Activated naive CD4-positive, alpha-beta T cell treated with anti-CD3 and anti-CD28 coated beads, Interleukin-2, amount 50 U/mL, for 24 hours (primary cell): ENCODE measurements at regions not wholly inside any gene's neighbourhood (a gene's known extent, or its start where the extent isn't known, plus 50 kb on each side); places are given as distances from the start of the nearest gene placed in this dataset.

Source experiments
- H3K27ac Mint-ChIP-seq: one replicate; pipeline ENCODE4 v1.8.0; 2021; ENCODE audit warnings: mild to moderate bottlenecking, mixed read lengths
- H3K27me3 Mint-ChIP-seq: one replicate; pipeline ENCODE4 v1.8.0; 2021; ENCODE audit warnings: mixed read lengths
- H3K36me3 Mint-ChIP-seq: one replicate; pipeline ENCODE4 v1.8.0; 2021; ENCODE audit warnings: mixed read lengths
- H3K4me1 Mint-ChIP-seq: one replicate; pipeline ENCODE4 v1.8.0; 2021; ENCODE audit warnings: mixed read lengths
- H3K4me3 Mint-ChIP-seq: one replicate; pipeline ENCODE4 v1.8.0; 2021; ENCODE audit warnings: mild to moderate bottlenecking, mixed read lengths
- H3K9me3 Mint-ChIP-seq: one replicate; pipeline ENCODE4 v1.8.0; 2021; ENCODE audit warnings: mixed read lengths

GRCh38 chr6:12474167-12475140 is 184.3 kb downstream of the EDN1 start:
- Mint-ChIP-seq H3K27me3 (peaks cover 11% of the 10 kb centered on the region), H3K4me1 (no peaks in the 10 kb centered on the region), H3K36me3 (no peaks in the 10 kb centered on the region), H3K4me3 (no peak overlapping the region), H3K9me3 (no peaks in the 10 kb centered on the region), H3K27ac (no peak overlapping the region)

- H3K27me3 Mint-ChIP-seq = peaks cover 6% of the 10 kb centered on the region
- no peaks in the 10 kb centered on the region for H3K9me3 Mint-ChIP-seq
- H3K4me1 Mint-ChIP-seq = no peaks in the 10 kb centered on the region
- no peak overlapping the region for H3K27ac Mint-ChIP-seq
- no peak overlapping the region for H3K4me3 Mint-ChIP-seq
- H3K36me3 Mint-ChIP-seq = no peaks in the 10 kb centered on the region
Measured at GRCh38 chr6:12476484-12476883, 186.3 kb downstream of the EDN1 start.

- Mint-ChIP-seq H3K27me3 (peaks cover 4% of the 10 kb centered on the region), H3K4me3 (no peak overlapping the region), H3K4me1 (no peaks in the 10 kb centered on the region), H3K27ac (no peak overlapping the region), H3K36me3 (no peaks in the 10 kb centered on the region), H3K9me3 (no peaks in the 10 kb centered on the region)
Measured at GRCh38 chr6:12477616-12478015, 187.5 kb downstream of the EDN1 start.

- Mint-ChIP-seq H3K36me3 (no peaks in the 10 kb centered on the region), H3K9me3 (no peaks in the 10 kb centered on the region), H3K27ac (no peak overlapping the region), H3K4me1 (peaks cover 8% of the 10 kb centered on the region), H3K4me3 (no peak overlapping the region), H3K27me3 (peaks cover 4% of the 10 kb centered on the region)
Measured at GRCh38 chr6:12478921-12479320, 188.8 kb downstream of the EDN1 start.

GRCh38 chr6:12479451-12479850 is 189.3 kb downstream of the EDN1 start:
- H3K9me3 Mint-ChIP-seq = no peaks in the 10 kb centered on the region

GRCh38 chr6:12479881-12480280 is 189.7 kb downstream of the EDN1 start:
- peaks cover 3% of the 10 kb centered on the region for H3K27me3 Mint-ChIP-seq
- no peak overlapping the region for H3K4me3 Mint-ChIP-seq
- no peaks in the 10 kb centered on the region for H3K9me3 Mint-ChIP-seq
- H3K36me3 Mint-ChIP-seq = no peaks in the 10 kb centered on the region
- no peak overlapping the region for H3K27ac Mint-ChIP-seq
- peaks cover 8% of the 10 kb centered on the region for H3K4me1 Mint-ChIP-seq

More at GRCh38 chr6:12479451-12479850, 189.3 kb downstream of the EDN1 start:
- Mint-ChIP-seq H3K4me3 (no peak overlapping the region), H3K36me3 (no peaks in the 10 kb centered on the region), H3K27me3 (peaks cover 4% of the 10 kb centered on the region), H3K4me1 (peaks cover 8% of the 10 kb centered on the region), H3K27ac (no peak overlapping the region)

- H3K4me1 Mint-ChIP-seq = peaks cover 8% of the 10 kb centered on the region
- peaks cover 2% of the 10 kb centered on the region for H3K27me3 Mint-ChIP-seq
- H3K27ac Mint-ChIP-seq = no peak overlapping the region
- H3K9me3 Mint-ChIP-seq = no peaks in the 10 kb centered on the region
- H3K36me3 Mint-ChIP-seq = no peaks in the 10 kb centered on the region
- H3K4me3 Mint-ChIP-seq = no peak overlapping the region
Measured at GRCh38 chr6:12480379-12480778, 190.2 kb downstream of the EDN1 start.

GRCh38 chr6:12481292-12481691 is 191.1 kb downstream of the EDN1 start:
- no peak overlapping the region for H3K4me3 Mint-ChIP-seq
- H3K36me3 Mint-ChIP-seq = no peaks in the 10 kb centered on the region
- H3K27ac Mint-ChIP-seq = no peak overlapping the region
- H3K9me3 Mint-ChIP-seq = no peaks in the 10 kb centered on the region
- H3K4me1 Mint-ChIP-seq = peaks cover 8% of the 10 kb centered on the region
- peaks cover 1% of the 10 kb centered on the region for H3K27me3 Mint-ChIP-seq

- no peaks in the 10 kb centered on the region for H3K9me3 Mint-ChIP-seq
- no peak overlapping the region for H3K4me3 Mint-ChIP-seq
- no peaks in the 10 kb centered on the region for H3K36me3 Mint-ChIP-seq
- peaks cover 8% of the 10 kb centered on the region for H3K4me1 Mint-ChIP-seq
- H3K27me3 Mint-ChIP-seq = peaks cover 3% of the 10 kb centered on the region
- H3K27ac Mint-ChIP-seq = no peak overlapping the region
Measured at GRCh38 chr6:12481850-12482249, 191.7 kb downstream of the EDN1 start.

GRCh38 chr6:12482386-12483375 is 192.5 kb downstream of the EDN1 start:
- H3K4me1 Mint-ChIP-seq = peaks cover 8% of the 10 kb centered on the region
- H3K27ac Mint-ChIP-seq = no peak overlapping the region
- H3K4me3 Mint-ChIP-seq = peak overlapping the region; percentile 59
- no peaks in the 10 kb centered on the region for H3K36me3 Mint-ChIP-seq
- peaks cover 2% of the 10 kb centered on the region for H3K27me3 Mint-ChIP-seq
- no peaks in the 10 kb centered on the region for H3K9me3 Mint-ChIP-seq

- Mint-ChIP-seq H3K36me3 (no peaks in the 10 kb centered on the region), H3K4me1 (peaks cover 8% of the 10 kb centered on the region), H3K27ac (no peak overlapping the region), H3K27me3 (peaks cover 4% of the 10 kb centered on the region), H3K4me3 (peak overlapping the region; percentile 59), H3K9me3 (no peaks in the 10 kb centered on the region)
Measured at GRCh38 chr6:12483712-12484111, 193.6 kb downstream of the EDN1 start.

- H3K27ac Mint-ChIP-seq = no peak overlapping the region
- H3K4me1 Mint-ChIP-seq = peaks cover 8% of the 10 kb centered on the region
- H3K4me3 Mint-ChIP-seq = no peak overlapping the region
- peaks cover 4% of the 10 kb centered on the region for H3K27me3 Mint-ChIP-seq
- H3K36me3 Mint-ChIP-seq = no peaks in the 10 kb centered on the region
- H3K9me3 Mint-ChIP-seq = no peaks in the 10 kb centered on the region
Measured at GRCh38 chr6:12484519-12484918, 194.4 kb downstream of the EDN1 start.

GRCh38 chr6:12485226-12485764 is 195.1 kb downstream of the EDN1 start:
- peaks cover 8% of the 10 kb centered on the region for H3K4me1 Mint-ChIP-seq
- no peak overlapping the region for H3K27ac Mint-ChIP-seq
- no peaks in the 10 kb centered on the region for H3K9me3 Mint-ChIP-seq
- no peaks in the 10 kb centered on the region for H3K36me3 Mint-ChIP-seq
- peaks cover 4% of the 10 kb centered on the region for H3K27me3 Mint-ChIP-seq
- H3K4me3 Mint-ChIP-seq = no peak overlapping the region

- Mint-ChIP-seq H3K36me3 (no peaks in the 10 kb centered on the region), H3K4me3 (no peak overlapping the region), H3K27me3 (peaks cover 4% of the 10 kb centered on the region), H3K4me1 (peaks cover 8% of the 10 kb centered on the region), H3K9me3 (no peaks in the 10 kb centered on the region), H3K27ac (no peak overlapping the region)
Measured at GRCh38 chr6:12485837-12486236, 195.7 kb downstream of the EDN1 start.

- Mint-ChIP-seq H3K27ac (no peak overlapping the region), H3K4me3 (no peak overlapping the region), H3K27me3 (peaks cover 9% of the 10 kb centered on the region), H3K4me1 (no peaks in the 10 kb centered on the region), H3K36me3 (no peaks in the 10 kb centered on the region), H3K9me3 (no peaks in the 10 kb centered on the region)
Measured at GRCh38 chr6:12490351-12490903, 200.3 kb downstream of the EDN1 start.
